MM.1S (cell line): ENCODE measurements at regions not wholly inside any gene's neighbourhood (a gene's known extent, or its start where the extent isn't known, plus 50 kb on each side); places are given as distances from the start of the nearest gene placed in this dataset.

ENCODE experiments used
- CTCF ChIP-seq: fragments of 300-600 bp; sonication (generic); IDR thresholded peaks from 2 replicates; pipeline ENCODE4 v1.5.1; 2016; ENCODE audit warnings: antibody characterized with exemption, low read length, mixed read lengths
- EZH2 ChIP-seq: fragments of 300-600 bp; sonication (generic); optimal IDR thresholded peaks from 2 replicates; pipeline ENCODE3; 2017; ENCODE audit warnings: low read depth, mild to moderate bottlenecking, antibody characterized with exemption, low read length, mixed read lengths

GRCh38 chr9:36779582-36779981 is 206.9 kb downstream of the MELK start:
- TF ChIP-seq CTCF (no peak), EZH2 (no peak)
